Posterior vena cava (tissue), 2 donors: ENCODE measurements at regions not wholly inside any gene's neighbourhood (a gene's known extent, or its start where the extent isn't known, plus 50 kb on each side); places are given as distances from the start of the nearest gene placed in this dataset.

Experiments used
- DNase-seq: peaks from one replicate; pipeline ENCODE4 v3.0.0-alpha.2; 2020; ENCODE audit warnings: low spot score
- intact Hi-C, 2 donors: fragments of 100-400 bp; cut with DNase I; formaldehyde crosslinking; loops; one replicate each; pipeline versions ENCODE4 v1.14.1 to v1.14.2; 2022 to 2023
- donor health status: DM: yes; HTN: yes; CAD: no.
- donor health status: DM: yes; HTN: yes; CAD: no.

- intact Hi-C loops, result no loop called here
- DNase-seq, result no peak
Measured at GRCh38 chr2:15714609-15715008, 122.9 kb downstream of the DDX1 start.

GRCh38 chr2:15715596-15715995 is 123.9 kb downstream of the DDX1 start:
- no peak for DNase-seq
- intact Hi-C loops, result no loop called here

- intact Hi-C loops, result no loop called here
- no peak for DNase-seq
Measured at GRCh38 chr2:15718103-15718943, 126.7 kb downstream of the DDX1 start.

- no peak for DNase-seq
- intact Hi-C loops, result no loop called here
Measured at GRCh38 chr2:15718944-15719323, 127.3 kb downstream of the DDX1 start.

GRCh38 chr2:15719566-15720313 is 128.1 kb downstream of the DDX1 start:
- intact Hi-C loops, result no loop called here

GRCh38 chr2:15720561-15721307 is 129.1 kb downstream of the DDX1 start:
- intact Hi-C loops, result no loop called here

More at GRCh38 chr2:15719566-15720313, 128.1 kb downstream of the DDX1 start:
- no peak for DNase-seq

GRCh38 chr2:15721411-15722067 is 129.9 kb downstream of the DDX1 start:
- DNase-seq, result no peak
- intact Hi-C loops, result no loop called here

More at GRCh38 chr2:15720561-15721307, 129.1 kb downstream of the DDX1 start:
- no peak for DNase-seq

GRCh38 chr2:15722980-15723379 is 131.3 kb downstream of the DDX1 start:
- intact Hi-C loops, result no loop called here
- DNase-seq, result no peak

- intact Hi-C loops, result no loop called here
Measured at GRCh38 chr2:15724235-15724634, 132.6 kb downstream of the DDX1 start.

GRCh38 chr2:15725101-15725781 is 133.6 kb downstream of the DDX1 start:
- no peak for DNase-seq
- intact Hi-C loops, result no loop called here

More at GRCh38 chr2:15724235-15724634, 132.6 kb downstream of the DDX1 start:
- no peak for DNase-seq

- intact Hi-C loops, result no loop called here
- no peak for DNase-seq
Measured at GRCh38 chr2:15725782-15726112, 134.1 kb downstream of the DDX1 start.

- DNase-seq, result no peak
- intact Hi-C loops, result no loop called here
Measured at GRCh38 chr2:15726321-15727057, 134.8 kb downstream of the DDX1 start.

- intact Hi-C loops, result no loop called here
- DNase-seq, result no peak
Measured at GRCh38 chr2:15727396-15728244, 136.0 kb downstream of the DDX1 start.

- intact Hi-C loops, result no loop called here
- no peak for DNase-seq
Measured at GRCh38 chr2:15728245-15728938, 136.7 kb downstream of the DDX1 start.

GRCh38 chr2:15729001-15729400 is 137.3 kb downstream of the DDX1 start:
- intact Hi-C loops, result no loop called here

GRCh38 chr2:15729709-15730544 is 138.3 kb downstream of the DDX1 start:
- no peak for DNase-seq
- intact Hi-C loops, result loop anchor here in 1 of 2 donors (5.0 kb wide), 1 partner anchor 1908 kb away; no protein-coding TSS in a partner anchor

More at GRCh38 chr2:15729001-15729400, 137.3 kb downstream of the DDX1 start:
- no peak for DNase-seq
